ENCODE measurements at regions not wholly inside any gene's neighbourhood (a gene's known extent, or its start where the extent isn't known, plus 50 kb on each side); places are given as distances from the start of the nearest gene placed in this dataset.

DNA sequence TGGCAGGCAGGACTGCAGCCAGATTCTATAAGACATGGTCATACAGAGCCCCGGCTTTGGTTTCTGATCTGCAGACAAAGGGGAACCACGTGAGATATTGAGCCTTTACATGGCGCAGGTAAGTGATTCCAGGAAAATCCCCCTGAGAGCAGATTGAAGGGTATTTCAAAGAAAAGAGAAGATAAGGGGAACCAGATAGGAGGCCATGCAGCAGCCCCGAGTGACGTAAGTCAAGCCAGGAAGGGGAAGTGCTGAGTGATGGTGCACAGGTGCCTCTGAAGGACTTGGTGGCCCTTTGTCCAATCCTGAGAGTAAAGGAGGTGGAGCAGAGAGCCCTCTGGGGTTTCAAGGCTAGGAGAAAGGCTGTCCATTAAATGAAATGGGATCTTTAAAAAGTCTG is 329.0 kb downstream of the ACTR3B start:
- DNase-seq (no peak), ATAC-seq (ENCODE audit: low FRiP score in 2 of 2) (no peak)
- TF ChIP-seq POLR2A (IDR thresholded peaks at IDR 0.05) (no peak), POLR2AphosphoS5 (IDR thresholded peaks at IDR 0.05) (no peak), EP300 (IDR thresholded peaks at IDR 0.05) (no peak)
- TF ChIP-seq, protein P1, sequence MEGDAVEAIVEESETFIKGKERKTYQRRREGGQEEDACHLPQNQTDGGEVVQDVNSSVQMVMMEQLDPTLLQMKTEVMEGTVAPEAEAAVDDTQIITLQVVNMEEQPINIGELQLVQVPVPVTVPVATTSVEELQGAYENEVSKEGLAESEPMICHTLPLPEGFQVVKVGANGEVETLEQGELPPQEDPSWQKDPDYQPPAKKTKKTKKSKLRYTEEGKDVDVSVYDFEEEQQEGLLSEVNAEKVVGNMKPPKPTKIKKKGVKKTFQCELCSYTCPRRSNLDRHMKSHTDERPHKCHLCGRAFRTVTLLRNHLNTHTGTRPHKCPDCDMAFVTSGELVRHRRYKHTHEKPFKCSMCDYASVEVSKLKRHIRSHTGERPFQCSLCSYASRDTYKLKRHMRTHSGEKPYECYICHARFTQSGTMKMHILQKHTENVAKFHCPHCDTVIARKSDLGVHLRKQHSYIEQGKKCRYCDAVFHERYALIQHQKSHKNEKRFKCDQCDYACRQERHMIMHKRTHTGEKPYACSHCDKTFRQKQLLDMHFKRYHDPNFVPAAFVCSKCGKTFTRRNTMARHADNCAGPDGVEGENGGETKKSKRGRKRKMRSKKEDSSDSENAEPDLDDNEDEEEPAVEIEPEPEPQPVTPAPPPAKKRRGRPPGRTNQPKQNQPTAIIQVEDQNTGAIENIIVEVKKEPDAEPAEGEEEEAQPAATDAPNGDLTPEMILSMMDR (IDR thresholded peaks at IDR 0.05) = no peak
- H3K4me1 ChIP-seq = no peaks in the 10 kb centered on the region
- H3K27me3 ChIP-seq = no peaks in the 10 kb centered on the region
- no peaks in the 10 kb centered on the region for H3K9me3 ChIP-seq
- H3K4me3 ChIP-seq = no peak overlapping the region
- WGBS, 2 donors = 71 to 72% methylated on average over 5 of the region's 5 CpGs
- H3K27ac ChIP-seq = no peak overlapping the region
- H3K36me3 ChIP-seq = no peaks in the 10 kb centered on the region

DNA sequence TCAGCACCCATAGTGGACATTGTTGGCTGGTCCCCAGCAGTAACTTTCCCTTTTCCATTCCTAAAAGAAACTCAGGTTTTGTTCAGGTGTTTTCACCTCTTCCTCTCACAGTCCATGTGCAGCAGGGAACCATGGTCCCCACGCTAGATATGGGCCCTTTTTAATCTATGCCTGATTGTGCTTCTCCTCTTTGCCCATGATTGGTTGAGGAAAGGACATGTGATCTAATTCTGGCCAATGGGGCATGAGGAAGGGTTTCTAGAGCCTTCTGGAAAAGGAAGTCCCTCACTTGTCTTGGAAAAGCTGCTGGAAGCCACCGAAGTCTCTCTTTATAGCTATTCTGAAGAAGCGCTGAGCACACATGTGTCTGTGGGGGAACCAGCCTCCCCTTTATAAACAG is 330.7 kb downstream of the ACTR3B start:
- H3K36me3 ChIP-seq = no peaks in the 10 kb centered on the region
- peaks cover 0 to 3% (median 0%) of the 10 kb centered on the region in 4 donors for H3K9me3 ChIP-seq
- no peak for DNase-seq
- ATAC-seq (ENCODE audit: low FRiP score in 2 of 2) = no peak
- WGBS, 2 donors = 84 to 88% methylated on average over 3 of the region's 3 CpGs
- no peak overlapping the region for H3K27ac ChIP-seq
- no peaks in the 10 kb centered on the region for H3K27me3 ChIP-seq
- H3K4me1 ChIP-seq = no peaks in the 10 kb centered on the region
- H3K4me3 ChIP-seq = no peak overlapping the region
- TF ChIP-seq POLR2A (IDR thresholded peaks at IDR 0.05) (no peak), POLR2AphosphoS5 (IDR thresholded peaks at IDR 0.05) (no peak), EP300 (IDR thresholded peaks at IDR 0.05) (no peak)
- TF ChIP-seq, protein P1 (IDR thresholded peaks at IDR 0.05) = no peak

DNA sequence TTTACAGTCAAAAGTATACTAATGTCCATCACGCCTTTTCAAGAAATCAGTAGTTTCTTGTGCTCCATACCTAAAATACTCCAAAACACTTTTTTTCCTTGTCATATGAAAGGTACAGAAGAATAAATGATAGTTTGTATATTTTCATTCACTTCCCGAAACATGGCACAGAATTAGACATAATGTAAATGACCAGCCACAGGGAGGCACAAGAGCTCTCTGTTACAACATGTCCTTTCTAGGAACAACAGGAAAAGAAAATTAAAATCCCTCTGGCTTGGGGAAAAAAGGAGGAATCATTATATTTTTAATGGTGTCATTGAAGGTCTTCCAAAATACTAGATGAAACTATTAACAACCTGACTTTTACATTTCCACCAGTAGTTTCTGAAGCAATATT is 331.2 kb downstream of the ACTR3B start:
- DNase-seq = no peak
- Histone ChIP-seq H3K27ac (no peak overlapping the region), H3K4me1 (no peaks in the 10 kb centered on the region), H3K9me3 (peaks cover 0 to 5% (median 0%) of the 10 kb centered on the region in 4 donors), H3K4me3 (no peak overlapping the region), H3K36me3 (no peaks in the 10 kb centered on the region), H3K27me3 (no peaks in the 10 kb centered on the region)
- TF ChIP-seq, protein P1 (IDR thresholded peaks at IDR 0.05) = no peak
- TF ChIP-seq POLR2A (IDR thresholded peaks at IDR 0.05) (no peak), EP300 (IDR thresholded peaks at IDR 0.05) (no peak), POLR2AphosphoS5 (IDR thresholded peaks at IDR 0.05) (no peak)
- 84 to 93% methylated on average over 2 of the region's 2 CpGs for WGBS, 2 donors
- ATAC-seq (ENCODE audit: low FRiP score in 2 of 2) = no peak

DNA sequence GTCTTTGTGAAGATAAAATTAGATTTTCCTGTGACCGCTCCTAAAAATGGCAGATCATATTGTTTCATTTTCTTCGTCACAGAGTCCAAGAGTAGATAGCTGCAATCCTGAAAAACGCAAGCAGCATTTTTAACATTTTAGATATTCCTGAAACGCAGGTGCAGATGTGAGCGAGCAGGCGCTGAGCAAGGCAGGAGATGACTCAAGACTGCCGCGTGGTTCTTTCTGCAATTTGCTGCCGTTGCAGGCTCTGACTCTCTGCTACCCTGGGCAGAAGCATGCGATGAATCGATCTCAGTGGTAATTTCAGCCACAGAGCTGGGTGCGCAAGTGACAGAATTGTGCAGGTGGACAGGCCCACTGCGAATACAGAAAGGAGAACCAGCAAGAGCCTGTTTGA is 331.9 kb downstream of the ACTR3B start:
- Histone ChIP-seq H3K9me3 (peaks cover 0 to 5% (median 0%) of the 10 kb centered on the region in 4 donors), H3K36me3 (no peaks in the 10 kb centered on the region), H3K4me3 (no peak overlapping the region), H3K27ac (no peak overlapping the region), H3K27me3 (no peaks in the 10 kb centered on the region), H3K4me1 (no peaks in the 10 kb centered on the region)
- TF ChIP-seq POLR2AphosphoS5 (IDR thresholded peaks at IDR 0.05) = no peak
- TF ChIP-seq POLR2A (IDR thresholded peaks at IDR 0.05) = no peak
- no peak for TF ChIP-seq EP300 (IDR thresholded peaks at IDR 0.05)
- TF ChIP-seq, protein P1 (IDR thresholded peaks at IDR 0.05) = no peak
- DNase-seq = no peak
- ATAC-seq (ENCODE audit: low FRiP score in 2 of 2) = no peak
- WGBS, 2 donors = 84 to 85% methylated on average over 13 of the region's 13 CpGs

DNA sequence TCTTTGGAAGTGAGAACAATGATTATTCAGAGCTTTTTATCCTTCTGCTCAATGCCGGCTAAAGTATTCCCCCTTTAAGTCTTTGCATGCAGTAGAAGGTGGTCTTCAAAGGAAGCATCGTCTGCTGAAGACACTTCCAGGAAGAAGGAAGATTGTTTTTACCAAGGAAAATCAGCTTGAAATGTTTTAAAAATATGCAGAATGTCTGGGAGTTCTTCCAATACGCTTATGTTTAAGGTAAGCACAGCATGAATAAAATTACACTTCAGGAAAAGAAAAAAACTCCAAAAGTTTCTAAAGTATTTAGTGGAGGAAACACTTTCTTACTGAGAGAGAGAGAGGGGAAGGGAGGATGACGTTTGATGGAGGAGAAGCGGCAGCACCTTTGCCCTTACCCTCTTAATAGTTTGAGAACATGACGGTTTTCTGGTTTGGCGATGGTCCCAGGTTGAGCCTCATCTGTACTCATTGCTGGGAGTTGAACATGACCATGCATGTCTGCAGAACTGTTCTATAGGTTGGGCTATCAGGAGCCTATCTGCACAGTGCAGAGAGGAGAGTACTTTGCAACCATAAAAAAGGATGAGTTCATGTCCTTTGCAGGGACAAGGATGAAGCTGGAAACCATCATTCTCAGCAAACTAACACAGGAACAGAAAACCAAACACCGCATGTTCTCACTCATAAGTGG is 338.1 kb downstream of the ACTR3B start:
- TF ChIP-seq EP300 (IDR thresholded peaks at IDR 0.05) (no peak), POLR2AphosphoS5 (IDR thresholded peaks at IDR 0.05) (no peak), POLR2A (IDR thresholded peaks at IDR 0.05) (no peak)
- TF ChIP-seq, protein P1 (IDR thresholded peaks at IDR 0.05) = no peak
- WGBS, 2 donors = 70 to 74% methylated on average over 8 of the region's 8 CpGs
- DNase-seq = no peak
- no peaks in the 10 kb centered on the region for H3K27me3 ChIP-seq
- H3K27ac ChIP-seq = no peak overlapping the region
- no peaks in the 10 kb centered on the region for H3K36me3 ChIP-seq
- no peak overlapping the region for H3K4me3 ChIP-seq
- no peak for ATAC-seq (ENCODE audit: low FRiP score in 2 of 2)
- H3K9me3 ChIP-seq = peaks cover 0 to 5% (median 0%) of the 10 kb centered on the region in 4 donors
- H3K4me1 ChIP-seq = no peaks in the 10 kb centered on the region
